Inferior parietal cortex (tissue), 1 donor: ENCODE measurements at regions not wholly inside any gene's neighbourhood (a gene's known extent, or its start where the extent isn't known, plus 50 kb on each side); places are given as distances from the start of the nearest gene placed in this dataset.

ENCODE experiments used
- DNase-seq: peaks from one replicate; pipeline ENCODE4 v3.0.0-alpha.2; 2016; ENCODE audit errors: extremely low spot score

- no peak for DNase-seq
These were observed 125.9 kb upstream of the CDH18 start for GRCh38 chr5:20113931-20114330.

GRCh38 chr5:20113031-20113715 is 125.2 kb upstream of the CDH18 start:
- no peak for DNase-seq

GRCh38 chr5:20109326-20109725 is 121.3 kb upstream of the CDH18 start:
- no peak for DNase-seq

GRCh38 chr5:20105915-20106314 is 117.9 kb upstream of the CDH18 start:
- no peak for DNase-seq

GRCh38 chr5:20102293-20102692 is 114.3 kb upstream of the CDH18 start:
- no peak for DNase-seq

GRCh38 chr5:20098694-20099093 is 110.7 kb upstream of the CDH18 start:
- no peak for DNase-seq

GRCh38 chr5:20088361-20088760 is 100.4 kb upstream of the CDH18 start:
- DNase-seq: no peak

GRCh38 chr5:20087299-20087698 is 99.3 kb upstream of the CDH18 start:
- no peak for DNase-seq

GRCh38 chr5:20077186-20077585 is 89.2 kb upstream of the CDH18 start:
- DNase-seq: no peak

GRCh38 chr5:20056933-20057332 is 68.9 kb upstream of the CDH18 start:
- DNase-seq: no peak

GRCh38 chr5:20055301-20055700 is 67.3 kb upstream of the CDH18 start:
- peak; percentile 15 for DNase-seq

GRCh38 chr5:20050262-20050661 is 62.3 kb upstream of the CDH18 start:
- no peak for DNase-seq

- no peak for DNase-seq
These were observed 56.5 kb upstream of the CDH18 start for GRCh38 chr5:20044460-20044859.

- DNase-seq: no peak
These were observed 53.6 kb upstream of the CDH18 start for GRCh38 chr5:20041326-20042274.

GRCh38 chr5:20040901-20041300 is 52.9 kb upstream of the CDH18 start:
- no peak for DNase-seq
